K562 (cell line): ENCODE measurements at regions not wholly inside any gene's neighbourhood (a gene's known extent, or its start where the extent isn't known, plus 50 kb on each side); places are given as distances from the start of the nearest gene placed in this dataset.

Experiments
- BMI1 ChIP-seq: fragments of 150-350 bp; IDR thresholded peaks from 2 replicates; pipeline ENCODE4 v1.6.1; 2014; ENCODE audit warnings: low read length
- CREB3L1 ChIP-seq: fragments of 450-650 bp; IDR thresholded peaks from 2 replicates; pipeline ENCODE4 v1.6.1; 2014; ENCODE audit warnings: low read depth, mild to moderate bottlenecking, moderate library complexity, borderline replicate concordance
- CTCF ChIP-seq, 3 experiments: IDR thresholded peaks in 2 of 3; conservative IDR thresholded peaks in 1 of 3; 2 replicates each; pipeline ENCODE4 v1.5.1; 2011 to 2012; ENCODE audit warnings: low read length in 3 of 3, mild to moderate bottlenecking in 3 of 3, control low read depth in 2 of 3, improper control_type of control experiment in 1 of 3, inconsistent platforms in 1 of 3, low read depth in 1 of 3, mixed read lengths in 1 of 3, moderate library complexity in 1 of 3; ENCODE audit not compliant: insufficient read depth in 2 of 3
- FOXM1 ChIP-seq, 2 experiments: fragments of 450-650 bp in 1 of 2; sonication (generic) in 1 of 2; formaldehyde crosslinking in 1 of 2; IDR thresholded peaks; 2 replicates each; pipeline versions ENCODE4 v1.6.1 to v1.9.0; 2017 to 2022; ENCODE audit warnings: low read depth in 2 of 2, mild to moderate bottlenecking in 2 of 2, missing genetic modification reagents in 1 of 2, moderate library complexity in 1 of 2
- MAX ChIP-seq: sonication (generic); formaldehyde crosslinking; IDR thresholded peaks from 2 replicates; pipeline ENCODE4 v1.9.0; 2022; ENCODE audit warnings: mild to moderate bottlenecking, missing genetic modification reagents
- SMARCA4 ChIP-seq: fragments of 450-650 bp; IDR thresholded peaks from 2 replicates; pipeline ENCODE4 v1.6.1; 2016
- SP2 ChIP-seq: IDR thresholded peaks from 2 replicates; pipeline ENCODE4 v1.6.1; 2011; ENCODE audit warnings: mild to moderate bottlenecking, low read depth, low read length, moderate library complexity; ENCODE audit not compliant: poor library complexity, severe bottlenecking; ENCODE audit errors: extremely low read depth
- USF1 ChIP-seq: sonication (generic); formaldehyde crosslinking; IDR thresholded peaks from 2 replicates; pipeline ENCODE4 v1.9.0; 2022; ENCODE audit warnings: mild to moderate bottlenecking, missing genetic modification reagents
- USF2 ChIP-seq: sonication (generic); formaldehyde crosslinking; IDR thresholded peaks from 2 replicates; pipeline ENCODE4 v1.5.0; 2020; ENCODE audit warnings: missing genetic modification reagents
- ZBTB33 ChIP-seq: sonication (generic); formaldehyde crosslinking; IDR thresholded peaks from 2 replicates; pipeline ENCODE4 v1.8.1; 2023; ENCODE audit warnings: mild to moderate bottlenecking, missing genetic modification reagents

GRCh38 chr11:130647371-130647770 is 198.9 kb downstream of the ADAMTS15 start:
- no peak for TF ChIP-seq CTCF (IDR thresholded peaks at IDR 0.05 in 2 of 3, conservative IDR thresholded peaks at IDR 0.05 in 1 of 3; ENCODE audit: insufficient read depth in 2 of 3, low read depth in 1 of 3, low read length in 3 of 3)
- TF ChIP-seq BMI1, result no peak
- no peak for TF ChIP-seq SMARCA4
- TF ChIP-seq SP2, result no peak
- TF ChIP-seq MAX (CRISPR knock-in tag), result no peak
- TF ChIP-seq USF1, result no peak
- TF ChIP-seq CREB3L1, result no peak
- no peak for TF ChIP-seq FOXM1 (IDR thresholded peaks at IDR 0.05; ENCODE audit: low read depth)
- TF ChIP-seq FOXM1 (CRISPR knock-in tag; IDR thresholded peaks at IDR 0.05; ENCODE audit: low read depth), result no peak
- no peak for TF ChIP-seq ZBTB33 (CRISPR knock-in tag)
- TF ChIP-seq USF2, result no peak
